ENCODE measurements at regions not wholly inside any gene's neighbourhood (a gene's known extent, or its start where the extent isn't known, plus 50 kb on each side); places are given as distances from the start of the nearest gene placed in this dataset.
"Not testable (repeated sequence)": the region's sequence is repeated elsewhere in the genome, so short reads cannot be mapped to it uniquely, and the experiment has no call there.

DNA sequence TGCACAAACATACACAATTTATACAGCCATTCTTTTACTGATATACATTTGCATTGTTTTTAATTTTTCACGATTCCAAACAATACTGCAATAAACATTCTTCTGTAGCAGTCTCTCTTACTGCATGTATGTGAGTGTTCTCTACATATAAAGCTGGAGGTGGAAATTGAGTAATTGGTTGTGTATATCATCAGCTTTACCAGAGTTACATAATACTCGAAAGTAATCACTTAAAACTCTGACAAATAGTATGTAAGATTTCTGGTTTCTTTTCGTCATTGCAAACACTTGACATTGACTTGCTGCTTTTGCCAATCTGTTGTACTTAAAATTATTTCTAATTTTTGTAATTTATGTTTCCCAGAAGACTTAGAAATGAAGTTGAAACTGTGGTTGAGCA is 110.2 kb downstream of the TDRD15 start:
- DNase-seq (no peak), ATAC-seq (replicated peaks in 1 of 2) (no peak)
- Mint-ChIP-seq H3K4me1 (ENCODE audit: low read depth) (no peaks in the 10 kb centered on the region), H3K27me3 (ENCODE audit: low read depth) (no peaks in the 10 kb centered on the region), H3K36me3 (ENCODE audit: insufficient read depth in 2 of 2) (no peaks in the 10 kb centered on the region), H3K9me3 (peaks cover 0 to 2% of the 10 kb centered on the region in 2 donors), H3K4me3 (no peak overlapping the region), H3K27ac (no peak overlapping the region)

GRCh38 chr2:21234464-21235120 is 110.8 kb downstream of the TDRD15 start:
- Mint-ChIP-seq H3K27ac (no peak overlapping the region), H3K36me3 (ENCODE audit: insufficient read depth in 2 of 2) (no peaks in the 10 kb centered on the region)

GRCh38 chr2:21239749-21240148 is 116.0 kb downstream of the TDRD15 start:
- H3K4me3 Mint-ChIP-seq; H3K4me1 Mint-ChIP-seq (ENCODE audit: low read depth); ATAC-seq (replicated peaks in 1 of 2); H3K27ac Mint-ChIP-seq; H3K36me3 Mint-ChIP-seq (ENCODE audit: insufficient read depth in 2 of 2); DNase-seq; H3K27me3 Mint-ChIP-seq (ENCODE audit: low read depth): not testable (repeated sequence)
- H3K9me3 Mint-ChIP-seq, result peaks cover 8 to 15% of the 10 kb centered on the region in 2 donors

More at GRCh38 chr2:21234464-21235120, 110.8 kb downstream of the TDRD15 start:
- Mint-ChIP-seq H3K27me3 (ENCODE audit: low read depth) (no peaks in the 10 kb centered on the region), H3K9me3 (peaks cover 0 to 5% of the 10 kb centered on the region in 2 donors), H3K4me1 (ENCODE audit: low read depth) (no peaks in the 10 kb centered on the region), H3K4me3 (no peak overlapping the region)
- ATAC-seq (replicated peaks in 1 of 2), result no peak
- DNase-seq, result no peak

DNA sequence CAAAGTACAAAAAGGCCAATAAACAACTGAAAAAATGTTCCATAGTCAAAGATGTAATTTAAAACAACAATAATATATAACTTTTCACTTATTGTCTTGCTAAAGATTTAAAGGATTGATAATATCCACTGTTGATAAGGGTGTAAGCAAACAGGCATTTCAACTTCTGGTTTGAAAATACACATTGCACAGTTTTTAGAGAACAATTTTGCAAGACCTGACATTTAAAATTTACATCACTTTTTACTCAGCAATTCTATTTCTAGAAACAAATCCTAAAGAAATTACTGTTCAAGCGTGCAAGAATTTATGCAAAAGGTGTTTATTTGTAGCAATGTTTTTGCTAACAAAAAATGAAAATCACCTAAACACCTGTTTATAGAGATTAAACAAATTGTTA is 120.4 kb downstream of the TDRD15 start:
- no peak for ATAC-seq (replicated peaks in 1 of 2)
- Mint-ChIP-seq H3K36me3 (ENCODE audit: insufficient read depth in 2 of 2) (peaks cover 3 to 4% of the 10 kb centered on the region in 2 donors), H3K4me3 (no peak overlapping the region), H3K27me3 (ENCODE audit: low read depth) (no peaks in the 10 kb centered on the region), H3K4me1 (ENCODE audit: low read depth) (no peaks in the 10 kb centered on the region), H3K27ac (no peak overlapping the region), H3K9me3 (peaks cover 10 to 12% of the 10 kb centered on the region in 2 donors)
- no peak for DNase-seq

DNA sequence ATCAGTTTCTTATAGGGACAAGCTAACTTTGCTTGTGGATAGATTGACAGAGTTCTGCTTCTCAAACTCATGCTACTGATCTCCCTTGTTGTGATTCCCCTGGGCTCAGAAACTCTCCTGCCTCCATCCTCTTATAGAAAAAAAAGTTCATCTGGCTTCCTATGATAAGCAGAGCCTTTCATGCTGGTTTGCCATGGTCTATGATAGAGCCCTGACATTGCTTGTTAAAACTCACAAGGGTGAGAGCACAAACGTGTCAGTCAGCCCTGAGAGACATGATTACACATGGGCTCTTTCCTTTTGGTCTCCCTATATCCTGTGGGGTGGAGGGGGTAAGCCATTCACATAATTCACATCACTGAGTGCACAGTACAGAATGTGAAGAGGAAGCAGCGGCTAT is 121.8 kb downstream of the TDRD15 start:
- Mint-ChIP-seq H3K27ac (no peak overlapping the region), H3K4me3 (no peak overlapping the region), H3K9me3 (peaks cover 7 to 10% of the 10 kb centered on the region in 2 donors), H3K4me1 (ENCODE audit: low read depth) (no peaks in the 10 kb centered on the region), H3K36me3 (ENCODE audit: insufficient read depth in 2 of 2) (peaks cover 3 to 4% of the 10 kb centered on the region in 2 donors), H3K27me3 (ENCODE audit: low read depth) (no peaks in the 10 kb centered on the region)
- ATAC-seq (replicated peaks in 1 of 2) (no peak), DNase-seq (no peak)

GRCh38 chr2:21249367-21249766 is 125.6 kb downstream of the TDRD15 start:
- H3K27me3 Mint-ChIP-seq (ENCODE audit: low read depth), result no peaks in the 10 kb centered on the region
- ATAC-seq (replicated peaks in 1 of 2) (no peak), DNase-seq (no peak)
- H3K36me3 Mint-ChIP-seq (ENCODE audit: insufficient read depth in 2 of 2), result no peaks in the 10 kb centered on the region
- no peak overlapping the region for H3K4me3 Mint-ChIP-seq
- no peaks in the 10 kb centered on the region for H3K4me1 Mint-ChIP-seq (ENCODE audit: low read depth)
- H3K9me3 Mint-ChIP-seq, result peaks cover 0 to 2% of the 10 kb centered on the region in 2 donors
- no peak overlapping the region for H3K27ac Mint-ChIP-seq

DNA sequence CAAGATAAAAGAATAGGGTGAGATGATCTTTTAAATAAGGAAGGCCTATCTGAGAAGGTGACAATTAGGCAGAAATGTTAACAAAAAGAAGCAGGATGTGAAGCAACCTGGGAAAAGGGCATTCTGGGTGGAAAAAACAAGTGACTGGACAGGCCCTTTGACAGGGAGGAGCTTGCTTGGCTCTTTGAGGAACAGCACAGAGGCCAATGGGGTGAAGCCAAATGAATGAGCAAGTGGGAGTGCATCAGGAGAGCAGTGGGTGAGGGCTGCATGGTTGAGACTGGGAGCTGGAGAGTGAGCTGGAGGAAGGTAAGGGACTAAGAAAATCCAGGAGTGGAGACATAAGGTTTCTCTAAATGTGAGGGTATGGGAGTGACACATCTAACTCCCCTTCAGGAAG is 126.9 kb downstream of the TDRD15 start:
- DNase-seq (no peak), ATAC-seq (replicated peaks in 1 of 2) (no peak)
- Mint-ChIP-seq H3K4me1 (ENCODE audit: low read depth) (no peaks in the 10 kb centered on the region), H3K4me3 (no peak overlapping the region), H3K27me3 (ENCODE audit: low read depth) (no peaks in the 10 kb centered on the region), H3K36me3 (ENCODE audit: insufficient read depth in 2 of 2) (no peaks in the 10 kb centered on the region), H3K27ac (no peak overlapping the region), H3K9me3 (no peaks in the 10 kb centered on the region)

GRCh38 chr2:21251216-21251980 is 127.6 kb downstream of the TDRD15 start:
- ATAC-seq (replicated peaks in 1 of 2), result no peak
- no peak overlapping the region for H3K4me3 Mint-ChIP-seq
- no peaks in the 10 kb centered on the region for H3K27me3 Mint-ChIP-seq (ENCODE audit: low read depth)
- no peak overlapping the region for H3K27ac Mint-ChIP-seq
- H3K36me3 Mint-ChIP-seq (ENCODE audit: insufficient read depth in 2 of 2), result no peaks in the 10 kb centered on the region
- H3K4me1 Mint-ChIP-seq (ENCODE audit: low read depth), result no peaks in the 10 kb centered on the region
- no peak for DNase-seq
- no peaks in the 10 kb centered on the region for H3K9me3 Mint-ChIP-seq

DNA sequence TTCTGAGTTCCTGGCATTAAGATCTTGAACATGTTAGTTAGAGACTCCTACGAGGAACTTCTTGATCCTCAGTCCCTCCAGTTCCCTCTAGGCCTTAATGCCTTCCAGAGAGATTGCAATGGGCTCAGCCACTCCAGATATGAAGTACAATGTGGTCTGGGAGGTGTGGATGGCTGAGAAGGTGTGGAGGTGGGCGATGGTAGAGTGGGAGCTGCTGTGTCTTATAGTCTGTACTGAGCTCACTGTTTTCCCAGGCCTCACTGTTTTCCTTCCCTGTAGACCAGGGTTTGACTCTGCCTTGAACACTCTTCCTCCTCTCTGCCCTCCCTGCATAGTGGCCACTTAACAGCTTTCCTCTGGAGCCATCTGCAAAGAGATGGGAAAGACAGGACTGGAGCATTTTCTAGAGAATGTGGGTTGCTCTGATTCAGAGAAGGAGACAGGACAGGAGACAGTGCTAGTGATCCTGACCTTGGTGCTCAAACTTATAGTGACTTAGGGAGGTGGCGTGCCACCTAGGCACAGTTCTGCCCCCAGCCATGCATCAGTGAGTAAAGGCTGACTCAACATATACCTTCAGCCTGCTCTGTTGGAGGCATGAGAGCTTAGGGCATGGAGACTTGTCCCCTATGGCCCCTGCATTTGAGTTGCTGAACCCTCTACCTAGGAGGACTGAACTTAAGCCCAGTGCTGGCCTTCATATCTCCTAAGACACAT is 129.7 kb downstream of the TDRD15 start:
- no peak for ATAC-seq (replicated peaks in 1 of 2)

DNA sequence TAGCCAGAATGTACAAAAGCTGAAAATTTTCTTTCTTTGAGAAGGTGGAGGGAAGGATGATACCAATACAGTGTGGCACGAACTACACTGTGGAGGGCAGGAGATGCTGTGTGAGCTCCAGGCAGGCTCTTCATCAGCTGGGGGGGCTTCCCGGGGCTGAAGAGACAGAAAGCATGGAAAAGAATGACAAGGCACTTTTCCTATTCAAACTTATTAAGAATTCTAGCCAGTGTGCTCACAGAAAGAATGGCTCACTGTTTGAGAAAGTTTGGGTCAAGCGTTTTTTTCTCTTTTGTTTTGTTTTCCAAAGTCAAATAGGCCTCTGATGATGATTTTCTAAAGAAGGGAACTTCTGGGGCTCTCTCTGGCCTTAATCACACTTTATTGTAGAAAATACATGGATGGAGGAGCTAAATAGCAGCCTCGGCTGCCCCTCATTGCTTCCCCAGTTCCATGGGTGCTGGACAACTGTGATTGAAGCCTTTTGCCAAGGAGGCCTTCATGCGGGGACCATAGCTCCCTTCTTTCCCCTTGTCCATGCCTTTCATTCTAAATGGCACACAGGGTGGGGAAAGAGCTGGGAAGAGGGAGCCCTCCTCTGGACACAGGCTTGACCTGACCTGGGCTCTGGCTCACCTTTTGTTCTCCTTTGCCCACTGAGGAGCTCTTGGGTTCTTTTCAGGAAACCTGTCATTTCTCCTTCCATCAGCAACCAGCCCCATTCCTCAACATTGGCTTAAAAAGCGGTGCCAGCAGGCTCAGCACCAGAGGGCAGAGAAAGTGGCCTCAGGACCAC is 130.6 kb downstream of the TDRD15 start:
- ATAC-seq (replicated peaks in 1 of 2) (no peak), DNase-seq (no peak)
- Mint-ChIP-seq H3K9me3 (no peaks in the 10 kb centered on the region), H3K36me3 (ENCODE audit: insufficient read depth in 2 of 2) (no peaks in the 10 kb centered on the region), H3K4me1 (ENCODE audit: low read depth) (no peaks in the 10 kb centered on the region), H3K4me3 (no peak overlapping the region), H3K27me3 (ENCODE audit: low read depth) (no peaks in the 10 kb centered on the region), H3K27ac (no peak overlapping the region)

More for the DNA sequence above, 129.7 kb downstream of the TDRD15 start:
- no peak overlapping the region for H3K27ac Mint-ChIP-seq
- no peaks in the 10 kb centered on the region for H3K4me1 Mint-ChIP-seq (ENCODE audit: low read depth)
- no peaks in the 10 kb centered on the region for H3K9me3 Mint-ChIP-seq
- no peak for DNase-seq
- no peaks in the 10 kb centered on the region for H3K27me3 Mint-ChIP-seq (ENCODE audit: low read depth)
- no peaks in the 10 kb centered on the region for H3K36me3 Mint-ChIP-seq (ENCODE audit: insufficient read depth in 2 of 2)
- no peak overlapping the region for H3K4me3 Mint-ChIP-seq

GRCh38 chr2:21256006-21256405 is 132.2 kb downstream of the TDRD15 start:
- H3K27me3 Mint-ChIP-seq (ENCODE audit: low read depth), result no peaks in the 10 kb centered on the region
- no peak overlapping the region for H3K4me3 Mint-ChIP-seq
- no peaks in the 10 kb centered on the region for H3K9me3 Mint-ChIP-seq
- H3K4me1 Mint-ChIP-seq (ENCODE audit: low read depth), result no peaks in the 10 kb centered on the region
- H3K36me3 Mint-ChIP-seq (ENCODE audit: insufficient read depth in 2 of 2), result no peaks in the 10 kb centered on the region
- no peak overlapping the region for H3K27ac Mint-ChIP-seq
- ATAC-seq (replicated peaks in 1 of 2), result no peak
- DNase-seq, result no peak

GRCh38 chr2:21257621-21258020 is 133.9 kb downstream of the TDRD15 start:
- no peaks in the 10 kb centered on the region for H3K36me3 Mint-ChIP-seq (ENCODE audit: insufficient read depth in 2 of 2)
- no peak for ATAC-seq (replicated peaks in 1 of 2)
- H3K27ac Mint-ChIP-seq, result no peak overlapping the region
- H3K4me1 Mint-ChIP-seq (ENCODE audit: low read depth), result no peaks in the 10 kb centered on the region
- H3K27me3 Mint-ChIP-seq (ENCODE audit: low read depth), result no peaks in the 10 kb centered on the region
- DNase-seq, result no peak
- no peaks in the 10 kb centered on the region for H3K9me3 Mint-ChIP-seq
- no peak overlapping the region for H3K4me3 Mint-ChIP-seq

GRCh38 chr2:21258082-21258481 is 134.3 kb downstream of the TDRD15 start:
- Mint-ChIP-seq H3K9me3 (no peaks in the 10 kb centered on the region), H3K27ac (no peak overlapping the region)

More at GRCh38 chr2:21258082-21258481, 134.3 kb downstream of the TDRD15 start:
- DNase-seq (no peak), ATAC-seq (replicated peaks in 1 of 2) (no peak)
- Mint-ChIP-seq H3K4me1 (ENCODE audit: low read depth) (no peaks in the 10 kb centered on the region), H3K4me3 (no peak overlapping the region), H3K36me3 (ENCODE audit: insufficient read depth in 2 of 2) (no peaks in the 10 kb centered on the region), H3K27me3 (ENCODE audit: low read depth) (no peaks in the 10 kb centered on the region)

All from activated T-cell treated with anti-CD3 and anti-CD28 coated beads, Interleukin-2, amount 50 U/mL, for 72 hours (primary cell).